HepG2 (cell line): ENCODE measurements at regions not wholly inside any gene's neighbourhood (a gene's known extent, or its start where the extent isn't known, plus 50 kb on each side); places are given as distances from the start of the nearest gene placed in this dataset.

ENCODE experiments used
- CEBPB ChIP-seq: IDR thresholded peaks from 2 replicates; pipeline ENCODE4 v1.6.1; 2011; ENCODE audit warnings: low read depth, low read length, improper control_type of control experiment, borderline replicate concordance
- CSRNP1 ChIP-seq: sonication (generic); formaldehyde crosslinking; IDR thresholded peaks from 2 replicates; pipeline ENCODE4 v1.8.1; 2023; ENCODE audit warnings: mild to moderate bottlenecking, missing genetic modification reagents
- HNRNPLL ChIP-seq: fragments of 200-400 bp; formaldehyde crosslinking; IDR thresholded peaks from 2 replicates; pipeline ENCODE4 v1.6.1; 2017; ENCODE audit warnings: mild to moderate bottlenecking, low read depth, low read length; ENCODE audit not compliant: poor library complexity, severe bottlenecking
- KAT2B ChIP-seq: fragments of 150-350 bp; IDR thresholded peaks from 2 replicates; pipeline ENCODE4 v1.6.1; 2014; ENCODE audit warnings: low read depth, low read length, borderline replicate concordance
- MTF1 ChIP-seq: sonication (generic); formaldehyde crosslinking; IDR thresholded peaks from 2 replicates; pipeline ENCODE4 v1.5.0; 2020; ENCODE audit warnings: missing genetic modification reagents
- MYNN ChIP-seq: sonication (generic); formaldehyde crosslinking; IDR thresholded peaks from 2 replicates; pipeline ENCODE4 v1.4.0; 2020; ENCODE audit warnings: mild to moderate bottlenecking, low read depth, missing genetic modification reagents
- NKX3-1 ChIP-seq: sonication (generic); formaldehyde crosslinking; IDR thresholded peaks from 2 replicates; pipeline ENCODE4 v1.5.0; 2020; ENCODE audit warnings: missing genetic modification reagents
- PLSCR1 ChIP-seq: sonication (generic); formaldehyde crosslinking; IDR thresholded peaks from 2 replicates; pipeline ENCODE4 v1.5.0; 2020; ENCODE audit warnings: missing genetic modification reagents, mild to moderate bottlenecking, borderline replicate concordance
- PRMT3 ChIP-seq: sonication (generic); formaldehyde crosslinking; IDR thresholded peaks from 2 replicates; pipeline ENCODE4 v1.8.1; 2022; ENCODE audit warnings: low read depth, mild to moderate bottlenecking, moderate library complexity, missing genetic modification reagents, borderline replicate concordance
- REXO4 ChIP-seq: sonication (generic); formaldehyde crosslinking; IDR thresholded peaks from 2 replicates; pipeline ENCODE4 v1.8.0; 2022; ENCODE audit warnings: missing genetic modification reagents, mild to moderate bottlenecking, borderline replicate concordance
- SKIL ChIP-seq: sonication (generic); formaldehyde crosslinking; IDR thresholded peaks from 2 replicates; pipeline ENCODE4 v1.8.0; 2022; ENCODE audit warnings: missing genetic modification reagents, mild to moderate bottlenecking, moderate library complexity, borderline replicate concordance
- TCF7 ChIP-seq: sonication (generic); IDR thresholded peaks from 2 replicates; pipeline ENCODE4 v1.6.1; 2016; ENCODE audit warnings: antibody characterized with exemption, low read depth
- THAP8 ChIP-seq: sonication (generic); formaldehyde crosslinking; IDR thresholded peaks from 2 replicates; pipeline ENCODE4 v1.5.1; 2020; ENCODE audit warnings: missing genetic modification reagents, mild to moderate bottlenecking, borderline replicate concordance
- WIZ ChIP-seq: sonication (generic); formaldehyde crosslinking; IDR thresholded peaks from 2 replicates; pipeline ENCODE4 v1.5.1; 2020; ENCODE audit warnings: mild to moderate bottlenecking, missing genetic modification reagents
- ZNF235 ChIP-seq: sonication (generic); formaldehyde crosslinking; IDR thresholded peaks from 2 replicates; pipeline ENCODE4 v1.8.1; 2023; ENCODE audit warnings: mild to moderate bottlenecking, missing genetic modification reagents, borderline replicate concordance
- ZNF253 ChIP-seq: sonication (generic); formaldehyde crosslinking; IDR thresholded peaks from 2 replicates; pipeline ENCODE4 v1.8.0; 2022; ENCODE audit warnings: mild to moderate bottlenecking, missing genetic modification reagents, borderline replicate concordance
- ZNF431 ChIP-seq: sonication (generic); formaldehyde crosslinking; IDR thresholded peaks from 2 replicates; pipeline ENCODE4 v1.9.0; 2022; ENCODE audit warnings: missing genetic modification reagents, low read depth, mild to moderate bottlenecking, borderline replicate concordance
- ZNF546 ChIP-seq: sonication (generic); formaldehyde crosslinking; conservative IDR thresholded peaks from 2 replicates; pipeline ENCODE4 v1.8.1; 2023; ENCODE audit warnings: mild to moderate bottlenecking, missing genetic modification reagents
- ZNF580 ChIP-seq: IDR thresholded peaks from 2 replicates; pipeline ENCODE4 v1.6.1; 2016; ENCODE audit warnings: low read depth, borderline replicate concordance
- ZNF776 ChIP-seq: sonication (generic); formaldehyde crosslinking; IDR thresholded peaks from 2 replicates; pipeline ENCODE4 v1.4.0; 2020; ENCODE audit warnings: mild to moderate bottlenecking, missing genetic modification reagents
- ZNF879 ChIP-seq: sonication (generic); formaldehyde crosslinking; IDR thresholded peaks from 2 replicates; pipeline ENCODE4 v1.8.1; 2023; ENCODE audit warnings: missing genetic modification reagents

GRCh38 chr2:74764429-74765272 lies 69.3 kb upstream of the HK2 start (continued):
- no peak; the same call in 1 of the 2 replicates for TF ChIP-seq ZNF431
- TF ChIP-seq WIZ = no peak
- TF ChIP-seq ZNF546 (CRISPR knock-in tag) = no peak; the same call in 1 of the 2 replicates
- TF ChIP-seq ZNF580 = no peak; the same call in 1 of the 2 replicates
- peak; percentile 96 for TF ChIP-seq CEBPB
- TF ChIP-seq ZNF879 (CRISPR knock-in tag) = 0 out of 2 replicates have a peak, but pooled peaks have one; percentile 25
- TF ChIP-seq ZNF253 = no peak
- no peak; the same call in 1 of the 2 replicates for TF ChIP-seq PLSCR1 (CRISPR knock-in tag)
- peak; percentile 79; the same call in 1 of the 2 replicates for TF ChIP-seq CSRNP1 (CRISPR knock-in tag)
- no peak; the same call in 1 of the 2 replicates for TF ChIP-seq MTF1 (CRISPR knock-in tag)
- TF ChIP-seq TCF7 = peak; percentile 99
- TF ChIP-seq THAP8 (CRISPR knock-in tag) = no peak
- peak; percentile 92 for TF ChIP-seq NKX3-1
- TF ChIP-seq MYNN = no peak
- peak; percentile 98 for TF ChIP-seq SKIL
- no peak for TF ChIP-seq KAT2B
- peak; percentile 90; the same call in 1 of the 2 replicates for TF ChIP-seq PRMT3
- TF ChIP-seq REXO4 (CRISPR knock-in tag) = no peak
- no peak for TF ChIP-seq ZNF235 (CRISPR knock-in tag)
- TF ChIP-seq HNRNPLL = no peak
- TF ChIP-seq ZNF776 (CRISPR knock-in tag) = 0 out of 2 replicates have a peak, but pooled peaks have one; percentile 27
